NCI-H2081 treated with DMSO at 0.1 percent for 48 hours (cell line): ENCODE measurements at regions not wholly inside any gene's neighbourhood (a gene's known extent, or its start where the extent isn't known, plus 50 kb on each side); places are given as distances from the start of the nearest gene placed in this dataset.

Experiments used
- DNase-seq: peaks from one replicate; lab custom pipeline; 2025; lab: John Stamatoyannopoulos, UW

DNA sequence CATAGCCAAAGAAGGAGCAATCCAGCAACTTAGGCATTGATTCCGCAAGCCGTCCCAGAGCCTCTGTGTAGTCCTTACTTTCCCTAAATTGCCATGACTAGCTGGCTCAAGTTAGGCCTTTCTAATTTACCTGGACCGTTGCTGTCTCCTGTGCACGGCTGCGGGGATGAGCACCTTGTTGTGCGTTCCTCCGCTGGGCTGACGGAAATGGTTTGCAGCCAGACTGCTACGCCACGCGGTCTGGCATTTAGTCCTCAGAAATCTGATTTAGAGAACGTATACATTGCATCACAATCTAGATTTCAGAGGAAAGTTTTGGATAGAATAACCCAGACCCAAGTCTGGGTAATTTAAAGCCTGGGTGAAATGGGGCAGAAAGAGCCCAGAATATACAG lies 133.2 kb upstream of the ARHGAP5 start:
- no peak for DNase-seq

DNA sequence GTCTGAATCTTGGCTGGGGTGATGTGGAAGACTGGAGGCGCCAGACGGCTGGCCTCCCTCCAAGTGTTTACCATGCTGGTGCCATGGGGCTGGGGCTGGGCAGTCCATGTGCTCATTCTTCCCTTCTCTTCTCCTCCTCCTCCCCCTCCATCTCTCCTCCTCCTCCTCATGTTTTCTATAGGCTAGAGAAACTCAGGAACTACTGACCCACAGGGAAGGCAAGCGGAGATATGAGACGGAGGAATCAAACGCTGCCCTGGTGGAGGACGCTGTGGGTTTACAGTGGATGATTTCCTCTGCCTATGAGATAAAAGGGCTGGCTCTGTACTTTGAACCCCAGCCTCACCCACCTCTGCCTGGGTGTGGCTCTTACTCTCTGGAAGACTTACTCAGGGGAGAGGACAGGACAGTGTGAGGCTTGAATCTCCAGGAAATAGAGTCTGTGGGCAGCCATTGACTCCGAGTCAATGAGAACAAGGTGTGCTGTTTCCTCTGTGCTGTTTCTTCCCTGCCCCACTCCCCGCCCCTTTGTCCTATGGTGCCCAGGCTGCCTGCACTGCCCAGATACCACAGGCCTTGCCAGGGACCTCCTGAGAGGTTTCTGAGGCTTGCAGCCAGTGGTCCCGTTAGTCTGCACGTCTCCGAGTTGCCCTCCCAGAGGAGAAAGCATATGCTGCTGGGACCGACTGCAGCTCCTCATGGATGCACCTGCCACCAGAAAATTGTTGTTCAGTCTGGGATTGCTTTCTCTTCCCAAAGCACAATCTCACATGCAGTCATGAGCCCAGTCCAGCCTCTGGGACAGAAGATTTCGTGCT lies 132.6 kb upstream of the ARHGAP5 start:
- no peak for DNase-seq

DNA sequence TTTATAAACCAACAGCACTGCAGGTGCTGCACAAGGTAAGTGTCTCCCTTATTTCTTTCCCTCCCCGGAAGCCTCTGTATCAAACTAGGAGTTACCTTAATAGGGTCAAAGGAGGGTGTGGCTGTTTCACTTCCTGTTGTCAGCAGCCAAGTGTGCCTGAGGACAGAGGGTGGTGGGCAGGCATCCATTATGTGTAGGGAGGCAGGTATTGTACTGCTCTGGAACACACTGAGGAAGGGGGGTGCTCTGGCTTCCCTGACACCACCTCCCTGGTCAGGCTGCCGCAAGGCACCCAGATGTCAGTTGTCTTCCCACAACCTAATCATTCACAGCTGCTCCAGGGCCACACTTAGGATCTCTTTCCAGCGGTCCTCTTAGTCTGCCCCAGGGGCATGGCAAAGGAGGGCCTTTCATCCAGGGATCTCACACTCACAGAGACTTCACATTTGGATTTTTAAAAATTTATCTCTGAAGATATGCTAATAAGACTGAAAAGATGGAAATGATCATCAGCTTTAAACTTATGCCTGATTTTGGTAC lies 132.0 kb upstream of the ARHGAP5 start:
- no peak for DNase-seq

DNA sequence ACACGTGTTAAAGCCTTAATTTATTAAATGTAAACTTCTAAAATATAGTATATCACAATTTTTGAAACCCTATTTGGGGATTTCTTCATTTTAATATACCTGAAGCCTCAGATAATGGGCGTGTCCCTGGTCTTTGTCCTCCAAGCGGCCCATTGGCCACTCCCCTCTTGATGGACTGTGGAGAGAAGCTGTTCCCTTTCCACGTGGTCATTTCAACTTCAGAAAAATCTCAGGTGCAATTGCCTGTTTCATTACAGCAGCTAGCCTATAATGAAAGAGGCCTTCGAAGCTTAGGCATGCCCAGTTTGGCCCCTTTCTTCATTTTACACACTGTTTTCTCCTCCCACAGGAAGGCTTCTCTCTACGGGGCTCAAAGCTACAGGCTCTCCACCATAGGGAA lies 131.4 kb upstream of the ARHGAP5 start:
- DNase-seq, result no peak

DNA sequence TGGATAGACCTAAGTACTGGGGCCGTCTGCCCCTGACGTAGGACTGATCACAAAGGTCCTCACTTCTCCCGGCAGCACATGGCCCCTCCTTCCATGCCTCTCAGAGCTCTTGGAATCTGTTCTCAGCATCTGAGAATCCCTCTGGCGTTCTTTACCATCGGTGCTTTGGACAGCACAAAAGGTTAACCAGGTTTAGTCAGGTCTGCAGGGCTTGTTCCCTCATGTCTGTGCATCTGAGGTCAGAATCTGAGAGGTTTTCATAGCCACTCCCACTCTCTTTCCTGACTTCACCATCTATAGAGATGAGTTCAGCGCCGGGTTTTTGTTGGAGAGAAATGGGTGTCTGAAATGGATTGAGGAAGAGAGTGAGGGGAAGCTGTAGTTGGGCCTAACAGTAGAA lies 130.0 kb upstream of the ARHGAP5 start:
- no peak for DNase-seq

DNA sequence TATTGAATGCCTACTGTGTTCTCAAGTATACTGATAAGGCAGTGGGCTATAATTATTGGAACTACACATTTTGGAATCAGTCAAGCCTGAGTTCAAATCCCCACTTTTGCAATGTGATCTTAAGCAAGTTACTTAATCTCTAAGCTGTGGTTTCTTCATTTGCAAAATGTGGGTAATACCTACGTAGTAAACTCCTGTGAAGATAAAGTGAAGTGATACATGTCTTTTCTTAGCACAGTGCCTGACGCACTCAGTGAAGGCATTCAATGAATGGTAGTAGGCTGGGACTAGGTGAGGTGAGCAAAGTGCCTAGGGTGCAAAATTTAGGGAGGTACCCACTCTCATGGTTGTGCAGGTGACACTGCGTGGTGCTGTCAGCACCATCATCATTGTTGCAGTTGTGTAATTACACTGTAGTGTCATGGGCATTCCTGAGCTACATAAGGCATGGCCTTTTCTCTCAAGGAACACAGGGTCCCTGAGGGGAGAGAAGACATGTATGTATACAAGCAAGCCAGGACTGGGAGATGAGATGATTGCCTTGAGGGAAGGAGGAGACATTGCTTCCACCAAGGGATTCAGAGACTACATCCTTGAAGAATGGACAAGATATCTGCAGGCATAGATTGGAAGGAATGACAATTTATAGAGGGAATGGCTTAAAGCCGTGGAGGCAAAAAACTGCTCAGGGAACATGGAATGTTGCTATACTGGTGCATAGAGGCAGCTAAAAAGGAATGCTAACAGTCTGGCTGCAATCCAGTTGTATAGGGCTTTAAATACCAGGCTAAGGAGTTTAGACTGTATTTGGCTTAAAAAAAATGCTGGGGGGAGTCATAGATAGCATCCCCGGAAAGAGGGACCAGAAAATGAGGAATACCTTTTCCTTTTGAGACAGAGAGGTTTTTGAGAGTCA lies 129.2 kb upstream of the ARHGAP5 start:
- no peak for DNase-seq

DNA sequence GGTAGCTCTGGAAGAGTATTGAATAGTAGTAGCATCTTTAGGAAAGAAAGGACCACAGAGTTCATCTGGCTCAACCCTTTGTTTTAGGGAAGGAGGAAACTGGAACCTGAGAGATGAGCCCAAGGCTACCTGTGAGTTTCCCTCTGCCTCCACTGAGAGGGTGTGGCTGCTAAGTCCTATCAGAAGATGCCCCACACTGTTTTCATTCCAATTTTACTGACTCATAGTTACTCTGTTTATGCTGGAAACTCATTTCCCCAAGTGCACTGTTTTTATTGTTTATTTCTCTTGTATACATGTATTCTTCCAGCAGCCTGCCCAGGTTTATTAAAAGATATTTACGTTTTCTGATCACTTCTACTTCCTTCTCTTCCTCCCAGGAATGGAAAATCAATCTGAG lies 127.4 kb upstream of the ARHGAP5 start:
- no peak for DNase-seq

DNA sequence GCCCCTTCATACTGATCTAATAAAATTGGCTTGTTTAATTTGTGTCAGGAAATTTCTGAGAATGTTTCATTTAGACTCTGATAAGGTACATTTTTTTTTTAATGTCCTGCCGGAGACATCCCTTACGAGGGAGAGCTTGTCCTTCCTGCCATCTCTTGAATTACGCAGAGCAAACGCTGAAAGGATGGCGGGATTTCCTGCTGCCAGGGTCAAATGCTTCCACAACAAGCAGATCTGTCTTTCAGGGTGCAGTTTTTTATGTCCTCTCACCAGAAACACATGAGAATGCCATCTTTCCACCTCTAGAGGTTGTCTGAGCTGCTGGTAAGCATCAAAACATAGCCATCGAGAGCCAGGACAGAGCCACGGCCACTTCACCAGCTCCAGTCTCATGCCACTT lies 126.8 kb upstream of the ARHGAP5 start:
- DNase-seq, result no peak

DNA sequence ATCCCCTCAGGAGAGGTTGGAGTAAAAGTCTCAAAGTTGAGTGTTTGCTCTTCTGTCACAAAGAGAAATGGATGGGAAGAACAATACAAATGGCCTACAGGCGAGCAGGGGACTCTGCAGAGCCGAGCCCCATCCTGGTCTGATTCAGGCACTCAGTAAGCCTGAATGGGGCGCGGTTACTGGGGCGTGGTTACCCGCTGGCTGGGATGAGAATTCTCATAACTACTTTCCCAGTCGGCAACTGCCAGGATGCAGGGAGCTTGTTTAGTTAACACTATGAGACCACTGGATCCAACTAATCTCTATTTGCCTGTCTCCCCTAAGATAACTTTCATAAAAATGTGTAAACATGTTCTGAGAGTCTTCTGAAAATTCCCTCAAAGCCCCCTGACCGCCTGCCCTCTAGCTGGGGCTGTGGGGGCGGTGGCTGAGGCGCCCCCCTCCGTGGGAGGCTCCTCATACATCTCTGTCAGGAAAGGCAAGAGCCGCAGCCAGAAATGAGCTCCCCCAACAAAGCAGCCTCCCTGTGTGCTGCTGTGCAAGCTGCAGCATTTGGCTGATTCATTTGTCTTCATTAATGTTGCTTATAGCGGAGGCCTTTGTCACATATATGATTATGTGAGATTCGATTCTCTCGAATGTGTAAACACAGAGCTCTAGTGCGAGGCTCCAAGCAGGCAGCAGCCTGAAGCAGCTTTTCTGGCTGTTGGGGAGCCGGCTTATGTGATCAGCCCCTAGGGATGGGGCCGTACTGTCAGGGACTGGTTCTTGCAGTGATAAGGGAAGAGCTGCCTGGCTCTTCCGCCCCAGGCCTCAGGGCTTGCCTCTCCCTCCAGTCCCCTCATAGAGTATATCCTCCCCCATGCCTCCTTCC lies 126.1 kb upstream of the ARHGAP5 start:
- DNase-seq, result peak; percentile 83

DNA sequence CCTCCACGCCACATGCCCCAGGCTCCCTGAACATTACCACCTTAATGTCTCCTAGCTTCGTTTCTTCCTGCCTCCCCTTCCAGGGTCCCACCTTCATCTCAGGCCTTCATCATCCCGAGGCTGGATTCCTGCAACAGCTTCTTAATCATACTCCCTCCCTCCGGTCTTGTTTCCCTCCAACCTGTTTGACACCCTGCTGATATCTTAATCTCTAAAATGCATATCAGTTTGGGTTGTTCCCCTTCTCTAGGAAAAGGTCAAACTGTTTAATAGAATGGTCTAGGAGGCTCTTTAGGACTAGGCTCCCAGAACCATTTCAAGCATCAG lies 125.5 kb upstream of the ARHGAP5 start:
- DNase-seq, result no peak

DNA sequence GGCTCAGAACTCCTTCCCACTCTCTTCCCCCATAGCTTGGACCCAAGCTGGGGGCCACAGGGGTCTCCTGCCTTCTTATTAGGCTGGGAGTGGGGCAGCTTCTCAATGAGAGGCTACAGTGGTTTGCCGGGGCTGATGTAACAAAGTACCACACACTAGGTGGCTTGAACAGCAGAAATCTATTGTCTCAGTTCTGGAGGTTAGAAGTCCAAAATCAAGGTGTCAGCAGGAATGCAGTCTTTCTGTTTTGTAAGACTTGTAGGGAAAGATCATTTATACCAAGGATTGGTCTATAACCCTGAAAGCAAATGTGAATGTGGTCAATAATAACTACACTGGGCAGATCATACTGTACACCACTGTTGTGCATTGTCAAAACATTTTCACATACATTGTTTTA lies 124.5 kb upstream of the ARHGAP5 start:
- no peak for DNase-seq

DNA sequence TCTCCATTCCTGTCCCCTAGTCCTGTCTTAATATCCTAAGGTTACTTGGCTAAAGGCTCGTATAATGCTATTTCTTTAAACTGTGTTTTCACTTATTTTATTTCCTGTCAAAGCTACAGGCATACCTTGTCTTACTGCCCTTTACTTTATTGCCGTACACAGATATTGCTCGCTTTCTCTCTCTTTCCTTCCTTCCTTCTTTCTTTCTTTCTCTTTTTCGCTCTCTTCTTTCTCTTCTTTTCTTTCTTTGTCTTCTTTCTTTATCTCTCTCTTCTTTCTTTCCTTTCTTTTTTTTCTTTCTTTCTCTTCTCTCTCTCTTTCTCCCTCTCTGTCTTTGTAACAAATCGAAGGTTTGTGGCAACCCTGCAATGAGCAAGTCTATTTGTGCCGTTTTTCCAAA lies 123.9 kb upstream of the ARHGAP5 start:
- no peak for DNase-seq

DNA sequence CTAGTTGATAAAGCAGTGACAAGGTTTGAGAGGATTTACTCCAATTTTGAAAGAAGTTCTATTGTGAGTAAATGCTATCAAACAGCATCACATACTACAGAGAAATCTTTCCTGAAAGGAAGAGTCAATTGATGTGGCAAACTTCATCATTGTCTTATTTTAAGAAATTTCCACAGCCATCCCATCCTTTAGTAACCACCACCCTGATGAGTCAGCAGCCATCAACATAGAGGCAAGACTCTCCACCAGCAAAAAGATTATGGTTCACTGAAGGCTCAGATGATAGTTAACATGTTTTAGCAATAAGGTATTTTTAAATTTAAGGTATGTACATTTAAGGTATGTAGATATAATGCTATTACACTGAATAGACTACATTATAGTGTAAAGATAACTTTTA lies 122.1 kb upstream of the ARHGAP5 start:
- DNase-seq, result no peak

DNA sequence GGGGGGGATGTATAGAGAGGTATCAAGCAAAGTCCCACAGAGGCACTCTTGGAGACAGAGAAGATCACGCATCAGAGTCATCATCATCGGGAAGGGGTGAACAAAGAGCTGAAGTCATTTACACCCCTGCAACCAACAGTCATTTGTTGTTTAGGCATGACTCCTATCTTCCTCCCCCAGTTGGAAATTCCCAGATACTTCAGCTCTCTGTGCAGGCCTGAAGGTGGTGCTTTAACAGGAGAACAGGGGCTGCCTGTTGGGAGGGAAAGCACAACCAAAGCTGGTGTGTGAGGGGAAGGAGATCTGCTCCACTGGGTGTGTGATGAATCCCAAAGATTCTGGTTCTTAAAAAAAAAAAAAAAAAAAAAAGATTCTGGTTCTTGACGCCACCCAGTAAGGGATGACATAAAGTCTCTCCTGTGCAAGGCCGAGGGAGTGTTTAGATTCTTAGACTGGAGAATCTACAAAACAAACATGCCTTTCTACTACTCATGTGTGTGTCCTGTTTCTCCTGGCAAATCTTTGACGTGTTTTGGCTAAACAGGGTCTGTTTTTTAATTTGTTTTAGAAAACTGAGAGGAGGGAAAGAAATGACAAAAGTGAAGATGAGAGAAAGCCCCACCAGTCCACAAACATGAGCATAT lies 121.0 kb upstream of the ARHGAP5 start:
- DNase-seq, result no peak

DNA sequence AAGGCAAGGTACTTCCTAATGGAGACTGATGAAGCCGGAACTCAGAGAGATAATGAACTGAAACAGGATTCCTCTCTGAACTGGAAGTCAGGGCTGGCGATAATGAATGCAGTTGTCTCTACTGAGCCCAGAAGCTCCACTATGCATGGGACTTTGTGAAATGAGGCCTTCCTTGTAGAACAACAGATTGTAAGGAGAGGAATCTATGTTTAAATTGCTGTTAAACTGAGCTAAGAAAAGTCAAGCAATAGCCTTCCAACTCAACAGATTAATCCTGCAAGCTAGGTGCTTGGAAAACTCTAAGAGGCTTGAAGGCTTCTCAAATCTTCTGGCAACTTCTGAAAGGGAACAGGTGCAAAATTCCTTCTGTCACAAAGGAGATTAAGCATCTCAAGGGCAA lies 119.5 kb upstream of the ARHGAP5 start:
- no peak for DNase-seq

DNA sequence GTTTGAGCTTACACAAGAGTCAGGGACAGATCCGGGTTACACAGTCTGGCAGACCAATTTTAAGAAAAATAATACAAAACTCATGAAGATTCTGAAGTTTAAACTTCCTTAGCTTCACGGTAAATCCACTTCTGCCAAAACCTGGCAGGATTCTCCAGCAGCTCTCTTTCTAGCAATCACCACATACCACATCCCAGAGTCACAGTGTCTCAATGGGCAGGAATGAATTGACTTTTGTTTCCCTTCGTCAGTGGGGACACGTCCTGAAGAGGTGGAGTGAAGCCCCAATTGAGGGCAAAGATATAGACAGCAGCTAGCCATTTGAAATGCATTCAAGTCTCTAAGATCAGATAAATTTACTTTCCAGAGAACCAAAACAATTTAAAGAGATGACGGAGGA lies 117.1 kb upstream of the ARHGAP5 start:
- DNase-seq, result no peak

DNA sequence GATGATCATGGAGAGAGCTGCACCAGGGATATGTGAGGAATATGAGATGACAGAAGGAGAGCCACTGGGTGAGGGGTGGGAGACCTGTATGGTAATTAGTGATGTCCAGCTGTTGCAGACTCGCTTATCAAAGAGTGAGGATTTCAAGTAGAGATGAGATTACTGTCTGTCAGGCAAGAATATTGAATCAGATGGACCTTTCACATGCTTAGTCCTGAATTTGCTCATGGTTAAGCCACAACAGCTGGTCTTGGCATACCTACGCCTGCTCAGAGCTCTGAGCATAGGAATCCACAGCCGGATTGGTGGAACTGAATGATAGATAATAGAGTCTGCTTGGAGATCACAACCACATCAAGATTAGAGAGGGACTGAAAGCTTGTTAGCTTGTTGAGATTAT lies 115.2 kb upstream of the ARHGAP5 start:
- no peak for DNase-seq

DNA sequence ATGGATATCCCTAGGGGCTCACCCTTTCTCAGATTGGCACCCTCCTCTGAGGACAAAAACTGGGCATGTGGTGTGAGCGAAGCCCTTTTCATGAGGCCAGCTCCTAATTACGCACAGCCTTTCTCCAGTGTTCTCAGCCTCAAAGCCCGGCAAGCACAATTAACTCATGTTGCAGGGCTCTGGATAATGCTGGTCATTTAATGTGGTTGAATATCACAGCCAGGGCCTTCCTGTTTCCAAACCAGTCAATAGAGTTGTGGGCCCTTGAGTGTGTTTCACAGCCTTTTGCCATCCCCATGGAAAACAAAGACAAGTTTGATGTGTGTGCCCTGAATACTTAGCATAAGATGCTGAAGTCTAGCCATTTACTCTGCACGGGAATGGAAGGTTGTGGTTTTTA lies 114.2 kb upstream of the ARHGAP5 start:
- no peak for DNase-seq

DNA sequence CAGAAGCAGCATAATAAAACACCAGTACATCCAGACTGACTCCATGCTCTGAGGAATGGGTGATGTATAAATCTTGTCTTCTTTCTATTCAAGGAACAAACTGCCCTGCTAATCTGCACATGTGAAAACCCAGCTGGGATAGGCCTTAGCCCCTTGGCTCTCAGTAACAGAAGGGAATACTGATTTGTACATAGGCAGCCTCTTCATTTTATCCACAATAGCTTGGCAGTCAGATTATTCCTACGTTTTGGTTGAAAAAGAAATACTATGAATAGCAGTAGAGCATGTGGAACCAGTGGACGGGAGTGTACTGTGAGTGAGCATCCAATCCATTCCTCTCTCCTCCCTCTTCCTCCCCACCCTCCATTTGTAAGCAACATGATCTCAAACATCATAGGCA lies 113.5 kb upstream of the ARHGAP5 start:
- DNase-seq, result no peak

DNA sequence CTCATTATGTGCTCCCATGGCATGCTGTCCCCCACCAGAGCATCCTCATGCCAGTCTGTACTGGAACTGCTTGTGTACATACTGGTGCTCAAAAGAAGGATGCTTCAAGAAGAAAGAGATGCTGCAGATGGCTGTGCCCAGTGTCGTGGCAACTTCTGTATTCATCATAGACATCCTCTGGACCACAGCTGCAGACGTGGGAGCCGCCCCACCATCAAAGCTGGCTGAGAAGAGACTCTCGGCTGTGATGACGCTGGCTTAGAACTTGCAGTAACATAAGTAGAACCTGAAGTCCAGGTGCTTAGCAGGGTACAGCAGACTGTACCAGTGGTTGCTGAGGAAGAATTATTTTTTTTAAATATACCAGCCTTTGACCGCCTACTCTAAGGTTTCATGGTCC lies 112.6 kb upstream of the ARHGAP5 start:
- DNase-seq, result no peak

DNA sequence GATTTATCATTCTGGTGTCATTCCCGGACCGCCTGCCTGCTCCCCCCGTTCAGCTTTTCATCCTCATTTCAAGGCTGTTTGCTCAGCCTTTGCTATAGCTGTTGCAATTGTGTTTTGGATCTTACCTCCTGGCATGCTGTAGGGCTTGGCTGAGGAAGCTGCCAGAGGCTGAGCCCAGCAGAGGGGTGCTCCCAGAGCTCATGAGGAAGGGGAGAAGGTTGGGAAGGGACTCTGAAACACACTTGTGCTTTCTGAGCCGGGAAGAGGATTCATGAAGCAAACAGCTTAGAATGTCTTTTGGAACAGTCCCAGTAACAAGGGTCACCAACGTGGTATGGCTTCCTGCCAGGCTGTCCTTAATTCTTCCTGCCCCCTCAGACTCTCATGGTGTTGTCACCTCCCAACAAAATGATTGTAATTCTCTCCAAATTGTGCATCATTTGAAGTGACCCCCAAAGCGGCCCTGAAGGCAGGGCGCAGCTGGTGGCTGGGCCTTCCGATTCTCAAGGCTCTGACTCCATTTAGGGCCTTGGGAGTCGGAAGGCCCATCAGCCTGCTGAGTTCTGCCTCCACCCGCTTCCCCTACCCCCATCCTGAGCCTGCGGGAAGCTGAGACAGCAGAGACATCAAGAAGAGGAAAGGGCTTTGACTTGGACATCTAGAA lies 111.9 kb upstream of the ARHGAP5 start:
- DNase-seq, result no peak
